ENCODE measurements at regions not wholly inside any gene's neighbourhood (a gene's known extent, or its start where the extent isn't known, plus 50 kb on each side); places are given as distances from the start of the nearest gene placed in this dataset.

- Histone ChIP-seq H3K9me3 (replicated peaks; ENCODE audit: control insufficient read depth, insufficient read depth, low read length) (no peaks in the 10 kb centered on the region), H3K9me1 (replicated peaks; ENCODE audit: control insufficient read depth, extremely low read depth, insufficient read depth, low read length) (no peaks in the 10 kb centered on the region), H2AFZ (ENCODE audit: low read depth, low read length) (no peak overlapping the region), H3K27me3 (ENCODE audit: control insufficient read depth in 2 of 2, insufficient read depth in 2 of 2, low read length in 2 of 2) (no peaks in the 10 kb centered on the region), H3K79me2 (ENCODE audit: control insufficient read depth, insufficient read depth, low read length) (no peaks in the 10 kb centered on the region), H3K27ac (ENCODE audit: insufficient read depth, low read depth, low read length) (no peak overlapping the region), H4K20me1 (replicated peaks; ENCODE audit: control insufficient read depth, extremely low read depth, insufficient read depth, low read length) (no peaks in the 10 kb centered on the region), H3K36me3 (ENCODE audit: control insufficient read depth in 2 of 2, extremely low read depth in 1 of 2, insufficient read depth in 2 of 2, low read length in 2 of 2) (no peaks in the 10 kb centered on the region), H3K4me1 (ENCODE audit: control insufficient read depth, extremely low read depth, insufficient read depth, low read length) (no peaks in the 10 kb centered on the region), H3K4me2 (ENCODE audit: insufficient read depth, low read length) (no peak overlapping the region), H3K9ac (replicated peaks; ENCODE audit: extremely low read depth, insufficient read depth, low read length) (no peak overlapping the region), H3K4me3 (replicated peaks in 1 of 3; ENCODE audit: insufficient read depth in 1 of 3, low read depth in 1 of 3, low read length in 3 of 3) (no peak overlapping the region)
- dilution Hi-C loops (cut with MboI; ENCODE audit: extremely low pct_ligation_motif_present, low sequenced_read_pairs) (no loop called here), intact Hi-C loops (cut with micrococcal nuclease) (no loop called here)
- CTCF ChIA-PET, result no interaction called here
- POLR2A ChIA-PET, result no interaction called here
- TF ChIP-seq POLR2AphosphoS5 (IDR thresholded peaks at IDR 0.05; ENCODE audit: insufficient read depth, low read depth, low read length), result no peak
- no peak for TF ChIP-seq MAX (IDR thresholded peaks at IDR 0.05; ENCODE audit: insufficient read depth, insufficient read length)
- no peak for TF ChIP-seq POLR2A (IDR thresholded peaks at IDR 0.05; ENCODE audit: low read depth, low read length)
- no peak for TF ChIP-seq JUN (IDR thresholded peaks at IDR 0.05; ENCODE audit: borderline replicate concordance, insufficient read depth, insufficient read length, low read depth)
- no peak for TF ChIP-seq EZH2 (IDR thresholded peaks at IDR 0.05; ENCODE audit: borderline replicate concordance, low read depth, low read length, severe bottlenecking)
- no peak for TF ChIP-seq CTCF (IDR thresholded peaks at IDR 0.05; ENCODE audit: extremely low read depth in 1 of 2, insufficient read depth in 1 of 2, low read depth in 1 of 2, low read length in 2 of 2)
- TF ChIP-seq MYC (IDR thresholded peaks at IDR 0.05; ENCODE audit: low read depth, low read length), result no peak
- no peak for TF ChIP-seq FOS (IDR thresholded peaks at IDR 0.05; ENCODE audit: borderline replicate concordance, insufficient read depth, low read length)
- no peak for TF ChIP-seq GATA2 (IDR thresholded peaks at IDR 0.05; ENCODE audit: insufficient read depth, insufficient read length, low read depth, low read length)
- DNase-seq (ENCODE audit: low read depth, low spot score) (no peak), FAIRE-seq (no peak)
- BruUV-seq (replicated peaks), result no TSS peak
These were observed 1485.2 kb upstream of the PIK3C3 start for GRCh38 chr18:40469851-40470250.

Measured in endothelial cell of umbilical vein (primary cell).